Gastroesophageal sphincter (tissue), 3 donors: ENCODE measurements at regions not wholly inside any gene's neighbourhood (a gene's known extent, or its start where the extent isn't known, plus 50 kb on each side); places are given as distances from the start of the nearest gene placed in this dataset.

Experiments used
- CTCF ChIP-seq, 4 experiments: fragments of 200-600 bp in 2 of 4; fragments of 450-650 bp in 2 of 4; sonication (generic) in 1 of 4; IDR thresholded peaks; one replicate each; pipeline ENCODE4 v1.5.1; 2017 to 2019; ENCODE audit warnings: antibody characterized with exemption in 4 of 4, mild to moderate bottlenecking in 2 of 4, moderate library complexity in 2 of 4
- POLR2A ChIP-seq, 2 donors: fragments of 450-650 bp; IDR thresholded peaks; one replicate each; pipeline ENCODE4 v1.6.1; 2017; ENCODE audit warnings: antibody characterized with exemption in 2 of 2, mild to moderate bottlenecking in 2 of 2, moderate library complexity in 1 of 2

GRCh38 chr2:153386481-153386897, 92.1 kb downstream of the RPRM start:
- TF ChIP-seq POLR2A (IDR thresholded peaks at IDR 0.05) (no peak), CTCF (IDR thresholded peaks at IDR 0.05) (no peak)
